ENCODE measurements at regions not wholly inside any gene's neighbourhood (a gene's known extent, or its start where the extent isn't known, plus 50 kb on each side); places are given as distances from the start of the nearest gene placed in this dataset.
"Not testable (repeated sequence)": the region's sequence is repeated elsewhere in the genome, so short reads cannot be mapped to it uniquely, and the experiment has no call there.

DNA sequence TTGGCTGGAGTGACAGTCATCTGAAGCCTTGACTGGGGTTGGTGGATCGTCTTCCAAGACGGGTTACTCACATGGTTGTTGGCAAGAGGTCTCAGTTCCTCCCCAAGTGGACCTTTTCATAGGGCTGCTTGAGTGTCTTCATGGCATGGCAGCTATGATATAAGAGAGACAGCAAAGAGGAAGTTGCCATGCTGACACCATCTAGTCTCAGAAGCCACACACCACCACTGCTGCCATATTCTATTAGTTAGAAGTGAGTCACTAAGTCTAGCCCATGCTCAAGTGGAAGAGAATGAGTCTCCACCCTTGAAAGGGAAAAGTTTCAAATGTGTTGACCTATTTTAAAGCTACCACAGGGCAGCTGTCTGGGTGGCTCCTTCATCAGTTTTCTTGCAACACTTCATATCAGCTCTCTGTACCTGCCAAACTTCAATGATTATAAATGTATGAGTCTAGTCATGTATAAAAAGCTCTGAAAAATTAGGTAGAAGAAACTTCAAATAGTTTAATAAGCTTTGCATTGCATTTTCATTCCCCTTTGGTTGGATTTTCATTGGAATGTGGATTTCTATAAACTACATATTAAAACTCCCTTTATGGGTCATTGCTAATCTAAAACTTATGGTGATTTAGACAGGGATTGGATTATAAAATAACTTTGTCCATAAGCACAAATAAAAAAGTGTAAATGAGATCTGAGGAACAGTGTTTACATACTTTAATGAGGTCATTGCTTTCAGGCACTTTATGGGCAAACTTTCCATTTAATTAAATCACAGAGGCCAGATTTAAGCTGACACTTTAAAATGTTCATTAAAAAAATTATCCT is 68.0 kb upstream of the ATXN3L start:
- no peak for DNase-seq (ENCODE audit: low read depth in 4 of 4, low spot score in 3 of 4)

DNA sequence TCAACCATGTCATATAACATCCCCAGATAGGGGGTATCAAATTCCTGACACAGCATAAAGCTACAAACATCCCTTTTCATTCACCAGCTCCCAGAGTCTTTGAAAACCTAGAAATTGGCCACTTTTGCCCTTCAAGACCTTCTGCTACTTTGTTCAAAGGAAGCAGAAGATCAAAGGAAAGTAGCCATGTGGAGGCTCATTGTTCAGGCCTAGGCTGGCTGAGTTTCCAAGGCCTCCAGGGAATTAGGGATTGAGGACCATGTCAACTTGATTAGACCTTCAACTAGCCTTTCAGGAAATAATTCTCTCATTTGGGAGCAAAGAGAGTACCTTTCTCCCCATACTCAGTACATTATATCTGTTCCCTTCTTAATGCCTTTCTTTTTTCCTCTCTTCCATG is 66.8 kb upstream of the ATXN3L start:
- DNase-seq (ENCODE audit: low read depth in 4 of 4, low spot score in 3 of 4): no peak

DNA sequence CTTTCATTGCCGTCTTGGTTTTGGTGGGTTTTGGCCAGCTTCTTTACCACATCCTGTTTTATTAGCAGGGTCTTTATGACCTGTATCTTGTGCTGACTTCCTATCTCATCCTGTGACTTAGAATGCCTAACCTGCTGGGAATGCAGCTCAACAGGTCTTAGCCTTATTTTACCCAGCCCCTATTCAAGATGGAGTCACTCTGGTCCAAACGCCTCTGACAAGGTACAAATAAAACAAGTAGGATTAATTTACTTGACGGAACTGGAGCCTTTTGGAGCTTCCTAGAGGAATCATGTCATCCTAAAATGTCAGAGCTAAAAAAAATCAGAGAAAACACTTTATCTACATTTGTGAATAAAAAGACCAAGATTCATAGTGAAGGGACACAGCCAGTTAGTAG is 66.2 kb upstream of the ATXN3L start:
- DNase-seq (ENCODE audit: low read depth in 4 of 4, low spot score in 3 of 4): no peak

DNA sequence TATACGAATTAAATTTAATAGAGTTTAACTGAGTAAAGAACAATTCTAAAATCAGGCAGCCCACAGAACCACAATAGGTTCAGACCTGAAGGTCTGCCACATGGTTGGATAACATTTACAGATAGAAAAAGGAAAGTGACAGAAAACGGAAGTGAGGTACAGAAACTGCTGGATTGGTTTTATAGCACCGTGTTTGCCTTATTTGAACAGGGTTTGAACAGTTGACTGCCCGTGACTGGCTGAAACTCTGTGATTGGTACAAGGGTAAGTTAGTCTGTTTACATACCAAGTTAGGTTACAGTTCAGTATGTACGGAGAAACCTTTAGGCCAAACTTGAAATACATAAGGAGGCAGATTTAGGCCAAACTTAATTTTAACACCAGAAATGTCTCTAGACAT is 64.1 kb upstream of the ATXN3L start:
- DNase-seq (ENCODE audit: low read depth in 4 of 4, low spot score in 3 of 4): no peak

DNA sequence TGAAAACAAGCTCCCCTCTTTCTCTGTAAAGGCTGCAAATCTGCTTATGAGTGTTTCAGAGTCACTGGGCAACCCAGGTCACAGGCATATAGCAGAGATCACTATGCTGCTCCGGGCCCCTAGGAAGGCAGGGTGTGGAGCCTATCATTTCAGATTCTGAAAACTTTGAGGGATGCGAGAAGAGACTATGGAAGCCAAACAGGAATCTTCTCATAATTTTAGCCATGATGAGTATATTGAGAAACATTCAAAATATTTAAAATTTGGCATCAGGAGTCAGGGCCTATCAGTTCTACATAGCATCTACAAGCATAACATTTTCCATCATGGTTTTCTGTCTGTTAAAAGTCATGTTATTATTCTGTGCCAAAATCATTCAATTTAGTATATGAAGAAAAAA is 61.7 kb upstream of the ATXN3L start:
- no peak for DNase-seq (ENCODE audit: low read depth in 4 of 4, low spot score in 3 of 4)

DNA sequence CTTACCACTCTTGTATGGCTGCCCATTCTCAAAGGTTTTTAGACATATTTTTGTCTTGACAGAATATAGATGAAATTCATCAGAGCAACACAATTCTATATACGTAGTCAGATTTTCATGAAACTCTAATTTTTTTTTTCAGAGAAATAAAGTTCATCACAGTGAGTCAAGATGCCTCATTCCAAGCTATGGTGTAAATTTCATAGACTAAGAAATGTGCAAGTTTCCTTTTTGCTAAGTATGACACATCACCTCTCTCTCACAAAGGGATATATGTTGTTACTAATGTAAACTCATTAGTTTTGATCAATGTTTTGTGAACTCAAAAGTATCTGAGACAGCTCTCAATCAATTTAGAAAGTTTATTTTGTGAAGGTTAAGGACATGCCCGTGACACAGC is 60.4 kb upstream of the ATXN3L start:
- no peak for DNase-seq (ENCODE audit: low read depth in 4 of 4, low spot score in 3 of 4)

DNA sequence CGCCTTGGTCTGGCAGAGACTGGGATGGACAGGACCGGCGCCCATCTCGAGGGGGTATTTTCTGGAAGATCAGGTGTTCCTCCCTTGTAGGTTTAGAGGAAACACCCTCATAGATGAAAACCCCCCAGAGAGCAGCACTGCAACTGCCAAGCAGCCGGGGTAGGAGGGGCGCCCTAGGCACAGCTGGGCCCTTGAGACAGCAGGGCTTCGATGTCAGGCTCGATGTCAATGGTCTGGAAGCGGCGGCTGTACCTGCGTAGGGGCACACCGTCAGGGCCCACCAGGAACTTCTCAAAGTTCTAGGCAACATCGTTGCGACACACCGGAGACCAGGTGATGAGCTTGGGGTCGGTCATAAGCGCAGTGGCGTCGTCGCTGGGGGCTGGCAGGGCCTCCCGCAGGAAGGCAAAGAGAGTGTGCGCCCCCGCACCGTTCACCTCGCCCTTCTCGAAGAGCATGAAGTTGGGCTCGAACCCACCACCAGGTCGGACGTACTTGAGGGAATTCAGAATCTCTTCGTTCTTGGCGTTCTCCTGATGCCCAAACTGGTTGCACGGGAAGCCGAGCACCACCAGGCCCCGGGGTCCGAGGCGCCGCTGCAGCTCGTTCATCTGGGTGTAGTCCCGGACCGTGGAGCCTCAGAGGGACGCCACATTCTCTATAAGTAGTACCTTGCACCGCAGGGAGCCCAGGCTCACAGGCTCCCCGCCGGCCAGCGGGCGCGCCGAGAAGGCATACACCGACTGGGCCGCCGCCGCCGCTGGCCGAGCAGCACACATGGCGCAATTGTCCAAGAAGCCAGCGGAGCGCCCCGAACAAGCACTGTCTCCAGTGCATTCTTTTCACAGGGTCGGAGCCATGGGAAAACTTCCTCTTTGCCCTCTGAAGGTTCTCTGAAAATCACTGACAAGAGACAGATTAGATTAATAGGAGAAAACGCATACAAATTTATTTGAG is 59.0 kb upstream of the ATXN3L start:
- not testable (repeated sequence) for DNase-seq (ENCODE audit: low read depth in 4 of 4, low spot score in 3 of 4)

DNA sequence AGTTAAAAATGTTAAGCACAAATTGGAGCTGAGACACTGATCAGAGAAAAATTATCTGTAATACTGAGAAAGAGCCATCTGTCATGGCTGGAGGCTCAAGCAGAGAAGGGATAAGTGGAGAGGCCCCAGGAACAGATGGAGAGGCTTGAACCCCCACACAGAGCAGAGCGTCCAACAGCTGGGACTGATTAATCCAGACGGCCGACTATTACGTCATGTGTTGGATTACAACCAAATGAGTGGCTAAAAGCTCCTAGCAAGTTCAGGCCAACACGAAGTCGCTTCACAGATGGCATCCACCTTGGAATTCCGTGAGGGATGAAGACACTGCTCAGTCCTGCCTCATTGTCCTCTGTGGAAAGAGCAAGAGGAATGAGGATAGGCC is 57.7 kb upstream of the ATXN3L start:
- DNase-seq (ENCODE audit: low read depth in 4 of 4, low spot score in 3 of 4): peak in 1 of 4 donors; percentile 40

DNA sequence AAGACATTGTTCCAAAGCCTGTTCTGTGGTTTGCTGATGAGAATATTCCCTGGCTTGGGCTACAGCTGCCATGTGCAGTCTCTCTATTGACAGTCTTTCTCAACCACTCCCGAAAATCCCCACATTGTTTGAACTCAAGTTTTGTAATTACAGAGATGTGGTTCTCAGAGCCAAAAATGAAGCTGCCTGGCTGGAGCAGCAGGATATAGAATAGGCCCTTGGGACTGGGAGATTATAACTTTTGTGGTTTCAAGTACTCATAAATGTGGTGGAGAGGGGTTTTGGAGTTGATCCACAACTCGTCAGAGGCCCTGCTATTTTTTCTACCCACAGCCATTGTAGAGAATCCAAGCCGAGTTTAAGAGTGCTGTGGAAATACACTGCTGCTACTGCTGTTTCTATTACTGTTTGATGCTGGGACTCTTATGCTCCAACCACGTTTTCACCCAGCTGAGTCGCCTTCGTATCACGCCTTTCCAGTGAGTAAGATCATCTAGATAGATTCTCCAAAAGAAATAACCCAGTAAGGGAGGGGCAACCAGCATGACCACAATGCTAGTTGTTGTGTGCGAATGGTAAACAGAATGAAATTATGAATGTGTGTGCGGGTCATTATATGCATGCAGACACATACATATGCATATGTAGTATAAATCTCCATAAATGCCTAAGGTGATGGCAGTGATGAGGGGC is 57.1 kb upstream of the ATXN3L start:
- DNase-seq (ENCODE audit: low read depth in 4 of 4, low spot score in 3 of 4): peak in 1 of 4 donors; percentile 18

DNA sequence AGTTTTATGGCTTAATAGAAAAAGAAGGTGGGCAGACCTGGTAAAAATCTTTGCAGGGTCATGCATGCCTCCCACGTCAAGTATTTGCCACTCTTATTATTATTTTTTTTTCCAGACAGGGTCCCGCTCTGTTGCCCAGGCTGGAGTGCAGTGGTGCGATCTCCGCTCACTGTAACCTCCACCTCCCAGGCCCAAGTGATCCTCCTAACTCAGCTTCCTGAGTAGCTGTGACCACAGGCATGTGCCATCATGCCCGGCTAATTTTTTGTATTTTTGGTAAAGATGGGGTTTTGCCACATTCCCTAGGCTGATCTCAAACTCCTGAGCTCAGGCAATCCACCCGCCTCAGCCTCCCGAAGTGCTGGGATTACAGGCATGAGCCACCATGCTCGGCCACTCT is 55.7 kb upstream of the ATXN3L start:
- not testable (repeated sequence) for DNase-seq (ENCODE audit: low read depth in 4 of 4, low spot score in 3 of 4)

DNA sequence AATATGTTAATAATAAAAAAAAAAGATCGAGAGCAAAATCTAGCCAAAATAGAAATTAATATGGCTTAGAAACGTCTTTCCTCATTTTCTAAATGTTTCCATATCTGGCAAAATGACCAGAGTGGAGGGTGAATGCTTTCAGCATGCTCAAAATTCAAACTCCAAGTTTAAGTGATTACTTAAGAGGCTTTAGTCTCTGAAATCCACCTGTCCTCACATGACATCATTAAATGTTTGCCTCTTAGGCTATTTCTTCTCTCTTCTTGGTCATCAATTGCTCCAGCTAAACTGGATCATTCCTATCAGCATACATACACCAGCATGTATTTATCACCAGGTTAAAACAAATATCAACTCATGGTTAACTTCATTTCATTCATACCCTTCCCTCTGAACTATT is 54.5 kb upstream of the ATXN3L start:
- DNase-seq (ENCODE audit: low read depth in 4 of 4, low spot score in 3 of 4): no peak

DNA sequence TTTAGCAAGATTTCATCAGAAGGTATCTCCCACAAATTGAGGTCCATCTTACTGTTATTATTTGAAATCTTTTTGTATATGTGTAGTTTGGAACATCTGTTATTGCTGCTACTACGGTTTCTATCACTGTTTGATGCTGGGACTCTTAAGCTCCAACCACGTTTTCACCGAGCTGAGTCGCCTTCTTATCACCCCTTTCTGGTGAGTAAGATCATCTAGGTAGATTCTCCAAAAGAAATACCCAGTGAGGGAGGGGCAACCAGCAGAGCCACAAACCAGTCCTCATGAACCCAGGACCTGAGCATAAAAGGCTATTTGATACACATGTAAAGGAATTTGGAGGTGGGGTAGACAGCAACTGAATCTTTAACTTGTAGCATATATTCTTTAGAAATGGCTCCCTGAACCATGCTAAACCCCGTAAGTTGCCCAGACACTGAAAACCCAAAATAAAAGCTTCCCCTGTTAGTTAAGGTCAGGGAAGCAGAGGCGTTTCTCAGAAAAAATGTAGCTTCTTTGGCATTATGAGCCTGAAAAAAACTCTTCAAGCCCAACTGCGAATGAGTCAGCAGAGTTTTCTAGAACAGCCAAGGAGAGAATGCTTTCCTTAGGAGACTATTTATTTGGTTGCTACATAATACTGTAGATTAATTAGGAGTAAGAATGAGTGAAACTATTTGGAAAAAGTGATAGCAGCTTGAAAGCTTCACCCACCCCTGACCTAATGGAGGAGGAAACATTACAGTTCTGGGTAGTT is 53.8 kb upstream of the ATXN3L start:
- DNase-seq (ENCODE audit: low read depth in 4 of 4, low spot score in 3 of 4): no peak

DNA sequence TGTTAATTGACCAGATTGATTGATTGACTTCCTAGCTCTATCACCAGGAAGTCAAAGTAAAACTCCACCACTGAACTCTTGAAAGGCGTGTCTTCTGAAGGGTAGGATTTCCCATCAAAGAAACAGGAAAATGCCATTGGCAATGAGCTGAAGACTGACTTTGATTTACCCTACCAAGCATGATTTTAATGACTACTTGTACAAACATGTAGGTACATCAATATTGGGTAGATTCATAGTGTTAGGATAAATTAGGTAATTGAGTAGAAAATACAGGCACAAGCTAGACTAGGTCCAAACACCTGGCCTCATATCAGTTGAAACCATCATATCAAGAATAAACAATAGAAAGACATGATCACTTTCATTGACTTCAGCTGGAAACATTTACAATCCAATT is 53.2 kb upstream of the ATXN3L start:
- no peak for DNase-seq (ENCODE audit: low read depth in 4 of 4, low spot score in 3 of 4)

DNA sequence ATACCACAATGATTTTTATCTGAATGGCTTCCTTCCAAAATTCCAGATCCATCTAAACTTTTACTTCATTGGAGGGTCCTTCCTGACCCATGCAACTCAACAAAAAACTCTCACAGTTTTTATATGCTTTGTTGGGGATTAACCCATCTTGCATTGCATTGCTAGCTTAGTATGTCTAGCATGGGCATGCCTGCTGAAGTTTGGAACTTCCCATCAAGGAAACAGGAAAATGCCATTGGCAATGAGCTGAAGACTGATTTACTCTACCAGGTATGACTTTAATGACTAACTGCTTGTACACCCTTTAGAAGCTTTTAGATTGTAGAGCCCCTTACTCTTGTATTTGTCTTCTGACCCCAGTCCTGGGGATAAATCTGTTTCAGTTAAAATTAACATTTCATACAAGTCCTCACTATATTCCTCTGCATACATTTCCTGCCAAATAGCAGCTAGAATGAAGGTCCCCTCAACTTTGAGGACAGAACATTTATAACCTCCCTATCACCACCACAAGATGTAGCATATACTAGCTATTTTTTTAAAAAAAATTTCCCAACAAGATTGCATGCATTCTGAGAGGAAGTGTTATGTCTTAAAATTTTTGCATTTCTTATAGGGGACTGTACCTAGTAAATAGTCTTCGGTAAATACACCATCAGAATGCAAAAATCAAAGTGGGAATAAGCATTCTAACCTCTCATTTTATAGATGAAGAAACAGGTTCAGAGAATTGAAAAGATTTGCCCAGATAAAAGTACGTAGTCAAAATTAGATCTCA is 52.5 kb upstream of the ATXN3L start:
- no peak for DNase-seq (ENCODE audit: low read depth in 4 of 4, low spot score in 3 of 4)

DNA sequence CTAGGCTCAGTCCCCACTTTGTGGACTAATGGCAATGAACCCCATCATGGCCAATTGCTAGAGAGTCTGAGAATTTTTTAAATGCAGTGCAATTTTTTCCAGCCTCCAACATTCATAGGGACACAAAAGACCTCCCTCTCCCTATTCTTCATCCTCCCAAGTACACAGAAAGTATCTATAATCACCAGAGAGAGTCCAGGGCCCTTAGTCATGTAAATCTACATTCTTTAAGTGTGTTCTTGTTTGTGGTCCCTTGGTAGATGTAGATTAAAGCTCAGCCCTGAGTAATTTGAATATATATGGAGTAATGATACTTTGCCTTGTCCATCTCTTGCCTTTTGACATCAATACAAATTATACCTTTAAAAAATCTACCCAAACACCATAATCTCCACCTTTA is 51.3 kb upstream of the ATXN3L start:
- no peak for DNase-seq (ENCODE audit: low read depth in 4 of 4, low spot score in 3 of 4)

DNA sequence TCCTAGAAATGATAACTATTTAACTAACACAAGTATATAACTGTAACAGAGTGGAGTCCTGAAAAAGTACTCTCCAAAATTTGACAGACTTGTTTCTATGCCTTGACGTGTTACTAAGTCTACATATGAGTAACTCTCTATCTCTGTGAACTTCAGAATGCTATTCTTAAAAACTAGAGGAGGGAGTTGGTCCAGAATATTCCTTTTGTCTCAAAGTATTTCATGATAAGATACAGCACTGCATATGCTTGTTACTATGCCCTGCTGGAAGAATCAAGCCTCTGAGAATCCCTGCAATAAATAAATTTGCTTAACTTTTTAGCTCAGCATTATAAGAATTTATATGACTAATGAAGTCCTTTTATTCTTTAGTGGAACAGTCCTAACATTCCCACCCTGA is 50.9 kb upstream of the ATXN3L start:
- DNase-seq (ENCODE audit: low read depth in 4 of 4, low spot score in 3 of 4): no peak
